MCF 10A (cell line): ENCODE measurements at regions not wholly inside any gene's neighbourhood (a gene's known extent, or its start where the extent isn't known, plus 50 kb on each side); places are given as distances from the start of the nearest gene placed in this dataset.

Experiments
- BruUV-seq: library from RNA; stranded (reverse); fragments of 400-500 nt; replicated peaks from 2 replicates; lab custom pipeline; 2021; lab: Mats Ljungman, UMichigan
- CTCF ChIA-PET: fragments of 300-600 bp; sonication (Branson Sonifier 250); formaldehyde crosslinking; extraction: SDS; loops from one replicate; lab custom pipeline; 2021; ENCODE audit warnings: antibody characterized with exemption, inconsistent platforms; lab: Yijun Ruan, JAX
- POLR2A ChIA-PET: fragments of 300-600, 350-650 bp; sonication (Branson Sonifier 250); formaldehyde crosslinking; extraction: SDS; loops from one replicate; lab custom pipeline; 2020; ENCODE audit warnings: antibody characterized with exemption, inconsistent platforms; lab: Yijun Ruan, JAX
- DNase-seq: peaks from one replicate; pipeline ENCODE4 v3.0.0-alpha.2; 2018; ENCODE audit not compliant: unreplicated experiment
- H3K27ac Mint-ChIP-seq: one replicate; pipeline ENCODE4 v1.8.0; 2022; ENCODE audit warnings: mild to moderate bottlenecking, low read depth, mixed read lengths; ENCODE audit not compliant: unreplicated experiment
- H3K27me3 Mint-ChIP-seq: one replicate; pipeline ENCODE4 v1.8.0; 2022; ENCODE audit warnings: mixed read lengths; ENCODE audit not compliant: insufficient read depth, unreplicated experiment
- H3K36me3 Mint-ChIP-seq: one replicate; pipeline ENCODE4 v1.8.0; 2022; ENCODE audit warnings: mild to moderate bottlenecking, moderate library complexity, mixed read lengths; ENCODE audit not compliant: insufficient read depth, unreplicated experiment
- H3K4me1 Mint-ChIP-seq: one replicate; pipeline ENCODE4 v1.8.0; 2022; ENCODE audit warnings: mixed read lengths; ENCODE audit not compliant: insufficient read depth, unreplicated experiment
- H3K4me3 Mint-ChIP-seq: one replicate; pipeline ENCODE4 v1.8.0; 2022; ENCODE audit warnings: mild to moderate bottlenecking, moderate library complexity, mixed read lengths; ENCODE audit not compliant: unreplicated experiment
- H3K9me3 Mint-ChIP-seq: one replicate; pipeline ENCODE4 v1.8.0; 2022; ENCODE audit warnings: mixed read lengths; ENCODE audit not compliant: unreplicated experiment
- CTCF ChIP-seq: fragments of 200-600 bp; IDR thresholded peaks from one replicate; pipeline ENCODE4 v1.8.0; 2022; ENCODE audit warnings: antibody characterized with exemption, mild to moderate bottlenecking; ENCODE audit not compliant: unreplicated experiment
- intact Hi-C: fragments of 100-400 bp; cut with micrococcal nuclease; formaldehyde crosslinking; loops from 2 replicates; pipeline ENCODE4 v1.14.1; 2022

- intact Hi-C loops: no loop called here
- CTCF ChIA-PET: no interaction called here
- POLR2A ChIA-PET: no interaction called here
- DNase-seq: no peak
- H3K4me1 Mint-ChIP-seq: peaks cover 12% of the 10 kb centered on the region
- no peaks in the 10 kb centered on the region for H3K27me3 Mint-ChIP-seq
- H3K4me3 Mint-ChIP-seq: no peak overlapping the region
- no peaks in the 10 kb centered on the region for H3K36me3 Mint-ChIP-seq
- no TSS peak for BruUV-seq
- TF ChIP-seq CTCF: no peak
- H3K9me3 Mint-ChIP-seq: no peaks in the 10 kb centered on the region
- H3K27ac Mint-ChIP-seq: no peak overlapping the region
Measured at GRCh38 chr10:35928748-35929147, 286.7 kb upstream of the FZD8 start.

GRCh38 chr10:35927990-35928488 lies 285.9 kb upstream of the FZD8 start:
- no peaks in the 10 kb centered on the region for H3K9me3 Mint-ChIP-seq
- H3K4me3 Mint-ChIP-seq: no peak overlapping the region
- no peaks in the 10 kb centered on the region for H3K36me3 Mint-ChIP-seq
- intact Hi-C loops: no loop called here
- POLR2A ChIA-PET: no interaction called here
- peak; percentile 21 for DNase-seq
- H3K27ac Mint-ChIP-seq: no peak overlapping the region
- no TSS peak for BruUV-seq
- H3K4me1 Mint-ChIP-seq: peaks cover 12% of the 10 kb centered on the region
- no peaks in the 10 kb centered on the region for H3K27me3 Mint-ChIP-seq
- TF ChIP-seq CTCF: no peak
- CTCF ChIA-PET: no interaction called here

GRCh38 chr10:35927341-35927740 lies 285.2 kb upstream of the FZD8 start:
- Mint-ChIP-seq H3K36me3 (no peaks in the 10 kb centered on the region), H3K27me3 (no peaks in the 10 kb centered on the region), H3K27ac (no peak overlapping the region), H3K4me1 (peaks cover 12% of the 10 kb centered on the region), H3K4me3 (no peak overlapping the region), H3K9me3 (no peaks in the 10 kb centered on the region)
- ChIA-PET CTCF (no interaction called here), POLR2A (interaction anchor here (0.8 kb wide), 1 partner anchor 32 kb away, joined by 4 read pairs; no protein-coding TSS in a partner anchor)
- BruUV-seq: no TSS peak
- TF ChIP-seq CTCF: no peak
- intact Hi-C loops: no loop called here
- no peak for DNase-seq

GRCh38 chr10:35926846-35927245 lies 284.8 kb upstream of the FZD8 start:
- CTCF ChIA-PET: no interaction called here
- no TSS peak for BruUV-seq
- no peak for TF ChIP-seq CTCF
- H3K4me1 Mint-ChIP-seq: peaks cover 12% of the 10 kb centered on the region
- no peaks in the 10 kb centered on the region for H3K36me3 Mint-ChIP-seq
- no peaks in the 10 kb centered on the region for H3K27me3 Mint-ChIP-seq
- H3K27ac Mint-ChIP-seq: no peak overlapping the region
- DNase-seq: no peak
- no peak overlapping the region for H3K4me3 Mint-ChIP-seq
- H3K9me3 Mint-ChIP-seq: no peaks in the 10 kb centered on the region
- POLR2A ChIA-PET: interaction anchor here (0.8 kb wide), 1 partner anchor 32 kb away, joined by 4 read pairs; no protein-coding TSS in a partner anchor
- intact Hi-C loops: no loop called here
